GM21717 (cell line): ENCODE measurements at regions not wholly inside any gene's neighbourhood (a gene's known extent, or its start where the extent isn't known, plus 50 kb on each side); places are given as distances from the start of the nearest gene placed in this dataset.

Experiments
- ATAC-seq: cut with Tn5 transposase; IDR thresholded peaks from one replicate; pipeline ENCODE4 v1.9.1; 2021; ENCODE audit warnings: mild to moderate bottlenecking, moderate library complexity; ENCODE audit not compliant: unreplicated experiment

GRCh38 chr4:178696515-178696914 lies 1254.3 kb upstream of the AGA start:
- no peak for ATAC-seq

DNA sequence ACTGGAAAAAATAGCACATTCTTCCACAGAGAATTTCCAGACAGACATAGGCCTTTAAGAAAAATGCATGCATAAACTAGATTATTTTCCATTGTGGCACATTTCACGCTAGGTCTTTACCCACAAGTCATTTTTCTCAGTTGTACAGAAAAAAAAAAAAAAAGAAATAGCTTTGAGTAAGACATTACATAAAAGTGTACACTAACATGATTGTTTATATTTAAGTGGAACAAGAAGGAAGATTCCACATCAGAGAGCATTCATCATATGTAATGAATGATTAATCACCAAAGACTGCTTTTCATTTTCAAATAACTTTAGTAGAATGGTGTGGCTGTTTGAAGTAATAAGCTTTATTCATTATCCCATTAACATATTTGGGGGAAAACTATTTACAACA lies 1270.2 kb upstream of the AGA start:
- no peak for ATAC-seq

GRCh38 chr4:178738026-178738425 lies 1295.8 kb upstream of the AGA start:
- ATAC-seq = no peak

- no peak for ATAC-seq
Measured at GRCh38 chr4:178745203-178745602, 1303.0 kb upstream of the AGA start.

- ATAC-seq = no peak
Measured at GRCh38 chr4:178752954-178753525, 1310.8 kb upstream of the AGA start.

- ATAC-seq = no peak
Measured at GRCh38 chr4:178778496-178778895, 1336.3 kb upstream of the AGA start.

GRCh38 chr4:178781779-178782178 lies 1339.5 kb upstream of the AGA start:
- no peak for ATAC-seq

DNA sequence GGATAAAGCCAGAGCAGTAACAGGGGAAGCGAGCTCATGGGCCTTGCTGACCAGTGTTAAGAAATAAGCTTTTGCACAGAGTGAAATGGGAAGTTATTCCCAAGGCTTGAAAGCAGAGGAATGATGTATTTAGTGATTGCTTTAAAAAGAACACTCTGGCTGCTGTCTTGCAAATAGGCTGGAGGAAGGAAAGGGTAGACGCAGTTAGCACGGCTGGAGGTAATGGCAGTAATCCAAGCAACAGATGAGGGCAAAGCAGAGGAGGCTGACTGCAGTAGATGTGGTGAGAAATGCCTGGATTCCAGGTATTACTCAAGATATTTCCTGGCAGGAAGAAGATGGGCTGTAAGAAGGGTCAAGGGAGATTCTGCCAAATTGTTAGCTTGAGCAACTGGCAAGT lies 1342.3 kb upstream of the AGA start:
- ATAC-seq = no peak

- no peak for ATAC-seq
Measured at GRCh38 chr4:178789279-178789678, 1347.0 kb upstream of the AGA start.

DNA sequence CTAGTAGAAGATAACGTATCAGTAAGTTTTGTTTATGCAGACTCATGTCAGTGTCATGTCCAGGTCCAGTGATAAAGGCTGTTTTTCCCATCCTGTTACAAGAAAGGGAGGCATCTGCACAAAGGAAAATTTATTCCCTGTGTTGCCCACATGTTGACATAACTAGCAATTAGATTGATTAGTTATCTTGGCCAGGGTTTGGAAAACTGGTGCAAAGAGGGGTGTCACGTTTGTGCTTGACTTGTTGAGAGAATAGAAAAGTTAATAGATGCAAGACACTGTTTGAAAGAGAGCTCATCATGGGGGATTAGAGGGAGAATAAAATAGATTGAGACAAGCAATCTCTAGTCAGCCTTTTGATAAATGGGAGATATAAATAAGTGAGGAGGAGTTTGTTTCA lies 1357.0 kb upstream of the AGA start:
- ATAC-seq = no peak

DNA sequence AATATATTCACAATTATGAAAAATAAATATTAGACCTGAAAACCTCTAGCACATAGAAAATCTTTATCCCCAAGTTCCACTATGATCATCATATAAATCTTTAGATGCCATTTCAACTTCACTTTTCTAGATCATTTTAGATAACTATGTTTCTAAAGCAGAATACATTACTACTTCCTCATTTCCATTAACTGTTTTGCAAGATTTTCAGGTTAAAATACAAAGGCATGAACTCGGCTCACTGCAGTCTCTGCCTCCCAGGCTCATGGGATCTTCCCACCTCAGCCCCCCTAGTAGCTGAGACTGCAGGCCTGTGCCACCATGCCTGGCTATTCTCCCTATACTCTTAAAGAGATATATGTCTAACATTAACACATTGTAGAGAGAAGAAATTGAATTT lies 1365.9 kb upstream of the AGA start:
- ATAC-seq = no peak

GRCh38 chr4:178809921-178810320 lies 1367.7 kb upstream of the AGA start:
- ATAC-seq = no peak

DNA sequence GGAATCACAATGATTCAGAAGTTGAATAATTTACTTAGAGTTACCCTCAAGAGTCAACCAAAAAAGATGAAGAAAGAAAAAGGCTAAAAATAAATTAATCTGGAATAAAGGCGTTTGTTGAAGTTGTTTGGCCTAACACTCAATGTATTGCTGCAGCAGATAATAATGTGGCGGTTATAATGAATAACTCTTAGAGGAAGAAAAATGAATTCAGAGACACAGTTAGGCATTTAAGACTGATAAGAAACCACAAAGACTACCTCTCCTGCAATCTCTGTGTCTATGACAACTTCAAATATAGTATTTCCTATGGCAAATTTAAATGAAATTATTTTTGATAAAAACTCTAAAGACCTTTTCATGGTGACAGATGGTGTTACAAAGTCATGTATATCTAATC lies 1369.1 kb upstream of the AGA start:
- ATAC-seq = no peak

- ATAC-seq = no peak
Measured at GRCh38 chr4:178812866-178813265, 1370.6 kb upstream of the AGA start.

GRCh38 chr4:178814908-178815307 lies 1372.7 kb upstream of the AGA start:
- no peak for ATAC-seq

GRCh38 chr4:178823673-178824295 lies 1381.5 kb upstream of the AGA start:
- ATAC-seq = no peak

- ATAC-seq = no peak
Measured at GRCh38 chr4:178836865-178837264, 1394.6 kb upstream of the AGA start.

DNA sequence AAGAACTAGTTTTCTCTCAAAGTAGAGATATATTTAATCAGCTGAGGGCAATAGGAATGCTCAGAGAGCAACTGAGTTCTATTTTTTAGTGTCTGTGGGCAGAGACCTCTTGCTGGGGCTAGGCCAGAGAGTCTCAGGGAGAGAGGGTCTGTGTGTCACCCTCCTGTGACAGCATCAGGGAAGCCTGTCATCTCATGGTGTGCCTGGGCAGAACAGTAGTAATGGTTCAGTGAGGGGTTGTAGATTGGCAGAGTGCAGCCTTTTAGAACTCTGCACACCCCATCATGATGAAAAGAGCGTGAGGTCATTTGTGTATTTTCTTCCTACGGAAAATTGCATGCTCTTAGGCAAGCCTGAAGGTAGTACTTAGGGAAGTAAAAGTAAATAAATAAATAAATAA lies 1396.5 kb upstream of the AGA start:
- no peak for ATAC-seq

DNA sequence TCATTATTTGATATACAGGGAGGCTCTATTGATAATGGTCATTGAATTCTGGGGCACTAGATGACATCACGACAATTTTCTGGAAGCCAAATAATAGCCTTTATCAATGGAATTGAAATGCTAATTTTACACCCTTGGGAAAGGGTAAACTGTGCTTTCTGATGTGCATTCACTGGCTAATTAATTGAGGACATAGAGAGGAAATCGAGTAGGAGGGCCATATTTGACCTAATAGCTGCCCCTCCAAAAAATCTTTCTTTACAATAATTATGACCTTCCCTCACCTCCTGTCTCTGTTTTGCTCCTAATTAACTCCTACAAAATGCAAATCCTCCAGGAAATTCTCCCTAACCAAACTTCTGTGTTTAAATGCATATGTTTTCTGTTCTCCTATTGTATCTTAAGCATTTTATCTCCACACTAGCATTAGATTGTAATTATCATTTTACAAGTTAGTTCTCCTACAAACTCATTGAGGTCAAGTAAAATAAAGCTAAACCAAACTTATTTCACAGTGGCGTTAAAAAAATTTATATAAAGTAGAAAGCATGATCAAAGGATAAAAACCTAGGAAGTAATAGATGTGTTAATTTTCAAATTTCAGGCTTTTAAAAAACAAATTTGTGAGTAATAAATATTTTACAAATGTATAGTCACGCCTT lies 1414.0 kb upstream of the AGA start:
- ATAC-seq = no peak

- no peak for ATAC-seq
Measured at GRCh38 chr4:178871476-178871875, 1429.2 kb upstream of the AGA start.

- no peak for ATAC-seq
Measured at GRCh38 chr4:178881937-178882336, 1439.7 kb upstream of the AGA start.

DNA sequence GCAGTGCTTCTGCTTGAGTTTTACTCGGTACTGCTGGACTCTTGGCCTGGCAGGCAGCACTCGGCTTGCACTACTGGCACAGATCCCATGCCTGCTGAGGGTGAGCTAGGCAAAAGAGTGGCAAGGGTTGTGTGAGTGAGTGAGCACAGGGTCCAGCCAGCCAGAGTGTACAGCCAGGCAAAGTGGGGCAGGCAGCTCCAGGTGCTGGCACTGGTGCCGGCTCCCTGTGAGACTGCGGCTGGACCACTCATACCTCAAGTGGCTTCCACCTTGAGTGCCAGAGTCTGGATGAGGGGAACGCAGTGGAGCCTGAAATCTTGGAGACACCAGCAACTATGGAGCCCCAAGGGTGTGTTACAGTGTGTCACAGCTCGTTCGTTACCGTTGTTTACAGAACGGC lies 1451.9 kb upstream of the AGA start:
- ATAC-seq = no peak

DNA sequence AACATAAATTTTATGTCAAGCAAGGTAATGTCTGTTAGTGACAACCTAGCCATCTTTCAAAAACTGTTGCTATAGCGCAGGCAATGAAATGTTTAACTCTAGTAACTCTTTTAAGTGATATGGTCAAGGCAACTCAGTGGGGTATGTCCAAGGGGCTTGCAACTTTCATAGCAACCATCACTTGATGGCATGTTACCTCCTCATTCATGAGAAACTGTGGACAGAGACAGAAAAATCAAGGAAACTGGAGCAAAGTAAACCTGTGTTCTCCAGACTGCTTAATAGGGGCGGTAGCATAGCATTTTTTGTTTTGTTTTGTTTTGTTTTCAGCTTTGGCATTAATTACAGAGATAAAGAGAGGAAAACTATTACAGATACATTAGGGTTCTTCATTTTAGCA lies 1456.8 kb upstream of the AGA start:
- no peak for ATAC-seq
